K562 (cell line): ENCODE measurements at regions not wholly inside any gene's neighbourhood (a gene's known extent, or its start where the extent isn't known, plus 50 kb on each side); places are given as distances from the start of the nearest gene placed in this dataset.

Source experiments
- CREB5 ChIP-seq: fragments of 250-450 bp; sonication (Bioruptor Pico); IDR thresholded peaks from 2 replicates; pipeline ENCODE4 v1.5.0; 2020; ENCODE audit warnings: mild to moderate bottlenecking
- CTCF ChIP-seq, 3 experiments: IDR thresholded peaks in 2 of 3; conservative IDR thresholded peaks in 1 of 3; 2 replicates each; pipeline ENCODE4 v1.5.1; 2011 to 2012; ENCODE audit warnings: low read length in 3 of 3, mild to moderate bottlenecking in 3 of 3, control low read depth in 2 of 3, improper control_type of control experiment in 1 of 3, inconsistent platforms in 1 of 3, low read depth in 1 of 3, mixed read lengths in 1 of 3, moderate library complexity in 1 of 3; ENCODE audit not compliant: insufficient read depth in 2 of 3
- ETV6 ChIP-seq, 3 experiments: fragments of 150-350 bp in 1 of 3; sonication (generic) in 1 of 3; formaldehyde crosslinking in 1 of 3; IDR thresholded peaks; 2 replicates each; pipeline versions ENCODE4 v1.6.1 to v1.8.0; 2014 to 2022; ENCODE audit warnings: borderline replicate concordance in 2 of 3, low read depth in 2 of 3, antibody characterized with exemption in 1 of 3, low read length in 1 of 3, mild to moderate bottlenecking in 1 of 3, missing genetic modification reagents in 1 of 3
- NFIC ChIP-seq: fragments of 450-650 bp; IDR thresholded peaks from 2 replicates; pipeline ENCODE4 v1.6.1; 2017; ENCODE audit warnings: mild to moderate bottlenecking, inconsistent platforms
- PHF8 ChIP-seq: fragments of 200-600 bp; sonication (generic); IDR thresholded peaks from 2 replicates; pipeline ENCODE4 v1.6.1; 2012; ENCODE audit warnings: mixed run types, mild to moderate bottlenecking, inconsistent platforms, low read length, moderate library complexity, borderline replicate concordance
- ZKSCAN3 ChIP-seq: fragments of 250-450 bp; sonication (Bioruptor Pico); IDR thresholded peaks from 2 replicates; pipeline ENCODE4 v1.4.0; 2020
- ZNF121 ChIP-seq: sonication (generic); formaldehyde crosslinking; conservative IDR thresholded peaks from 2 replicates; pipeline ENCODE4 v1.8.0; 2022; ENCODE audit warnings: missing genetic modification reagents
- ZNF609 ChIP-seq: sonication (generic); formaldehyde crosslinking; IDR thresholded peaks from 2 replicates; pipeline ENCODE4 v1.8.1; 2023; ENCODE audit warnings: missing genetic modification reagents, mild to moderate bottlenecking, borderline replicate concordance
- ZNF79 ChIP-seq: fragments of 250-450 bp; sonication (Bioruptor Pico); IDR thresholded peaks from 2 replicates; pipeline ENCODE4 v1.4.0; 2020; ENCODE audit warnings: low read depth, mild to moderate bottlenecking, moderate library complexity

- TF ChIP-seq ZNF609 (no peak), PHF8 (no peak), CTCF (IDR thresholded peaks at IDR 0.05 in 2 of 3, conservative IDR thresholded peaks at IDR 0.05 in 1 of 3; ENCODE audit: insufficient read depth in 2 of 3, low read depth in 1 of 3, low read length in 3 of 3) (no peak), CREB5 (CRISPR knock-in tag) (no peak), ZNF79 (CRISPR knock-in tag) (no peak), ZNF121 (CRISPR knock-in tag) (no peak), ZKSCAN3 (CRISPR knock-in tag) (no peak), ETV6 (IDR thresholded peaks at IDR 0.05; ENCODE audit: borderline replicate concordance in 1 of 2, low read depth in 2 of 2, low read length in 1 of 2) (no peak), ETV6 (CRISPR knock-in tag; IDR thresholded peaks at IDR 0.05; ENCODE audit: borderline replicate concordance) (no peak), NFIC (no peak)
Measured at GRCh38 chr5:96236831-96237230, 196.2 kb downstream of the PCSK1 start.
